COLO668 (cell line): ENCODE measurements at regions not wholly inside any gene's neighbourhood (a gene's known extent, or its start where the extent isn't known, plus 50 kb on each side); places are given as distances from the start of the nearest gene placed in this dataset.
A peak's percentile ranks its signal among the peaks of the same experiment; 100 is the strongest.

Source experiments
- DNase-seq: peaks from one replicate; lab custom pipeline; 2025; ENCODE audit not compliant: unreplicated experiment; lab: John Stamatoyannopoulos, UW

GRCh38 chr14:80381807-80382363 lies 170.6 kb upstream of the DIO2 start:
- DNase-seq = no peak

- no peak for DNase-seq
Observed at GRCh38 chr14:80379035-80379434, 167.7 kb upstream of the DIO2 start.

- no peak for DNase-seq
Observed at GRCh38 chr14:80378084-80378690, 166.9 kb upstream of the DIO2 start.

GRCh38 chr14:80364816-80365215 lies 153.5 kb upstream of the DIO2 start:
- DNase-seq = no peak

GRCh38 chr14:80364274-80364673 lies 153.0 kb upstream of the DIO2 start:
- no peak for DNase-seq

GRCh38 chr14:80358112-80358511 lies 146.8 kb upstream of the DIO2 start:
- no peak for DNase-seq

GRCh38 chr14:80356413-80356812 lies 145.1 kb upstream of the DIO2 start:
- peak; percentile 12 for DNase-seq

- no peak for DNase-seq
Observed at GRCh38 chr14:80354860-80355581, 143.7 kb upstream of the DIO2 start.

- DNase-seq = no peak
Observed at GRCh38 chr14:80352471-80352870, 141.2 kb upstream of the DIO2 start.

- no peak for DNase-seq
Observed at GRCh38 chr14:80350707-80351106, 139.4 kb upstream of the DIO2 start.

GRCh38 chr14:80346395-80346794 lies 135.1 kb upstream of the DIO2 start:
- DNase-seq = no peak

GRCh38 chr14:80344208-80344607 lies 132.9 kb upstream of the DIO2 start:
- no peak for DNase-seq

GRCh38 chr14:80336608-80337106 lies 125.4 kb upstream of the DIO2 start:
- no peak for DNase-seq

GRCh38 chr14:80325688-80326087 lies 114.4 kb upstream of the DIO2 start:
- DNase-seq = no peak

GRCh38 chr14:80325112-80325511 lies 113.8 kb upstream of the DIO2 start:
- no peak for DNase-seq

- no peak for DNase-seq
Observed at GRCh38 chr14:80324649-80325048, 113.3 kb upstream of the DIO2 start.

- no peak for DNase-seq
Observed at GRCh38 chr14:80323038-80323665, 111.8 kb upstream of the DIO2 start.

- DNase-seq = no peak
Observed at GRCh38 chr14:80316441-80316840, 105.1 kb upstream of the DIO2 start.

- DNase-seq = no peak
Observed at GRCh38 chr14:80315681-80316080, 104.4 kb upstream of the DIO2 start.

GRCh38 chr14:80313806-80314205 lies 102.5 kb upstream of the DIO2 start:
- DNase-seq = no peak

- no peak for DNase-seq
Observed at GRCh38 chr14:80310938-80311750, 99.8 kb upstream of the DIO2 start.
